NCI-H748 (cell line): ENCODE measurements at regions not wholly inside any gene's neighbourhood (a gene's known extent, or its start where the extent isn't known, plus 50 kb on each side); places are given as distances from the start of the nearest gene placed in this dataset.
A peak's percentile ranks its signal among the peaks of the same experiment; 100 is the strongest.
"Not testable (repeated sequence)": the region's sequence is repeated elsewhere in the genome, so short reads cannot be mapped to it uniquely, and the experiment has no call there.

ENCODE experiments used
- DNase-seq: peaks from one replicate; lab custom pipeline; 2025; ENCODE audit not compliant: unreplicated experiment; lab: John Stamatoyannopoulos, UW

- DNase-seq, result no peak
These were observed 109.2 kb upstream of the ZNF746 start for GRCh38 chr7:149606826-149607225.

DNA sequence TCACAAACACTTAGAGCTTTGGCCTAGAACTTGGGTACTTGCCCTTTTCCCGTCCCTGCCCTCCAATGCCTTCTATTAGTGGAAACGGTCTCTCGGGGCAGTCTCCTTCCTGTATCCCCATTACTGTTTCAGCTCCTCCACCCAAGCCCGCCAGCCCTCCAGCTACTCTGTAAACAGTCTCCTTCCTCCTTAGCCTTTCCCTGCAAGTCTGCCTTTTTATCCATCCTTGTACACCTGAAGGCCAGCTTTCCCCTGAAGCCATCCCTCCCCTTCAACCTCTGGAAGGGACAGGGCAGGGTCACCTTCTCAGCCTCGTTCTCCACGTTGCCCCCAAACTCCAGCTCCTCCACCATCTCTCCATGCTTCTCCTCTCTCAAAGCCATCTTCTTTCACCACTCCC lies 108.1 kb upstream of the ZNF746 start:
- DNase-seq, result no peak

GRCh38 chr7:149604521-149604920 lies 106.9 kb upstream of the ZNF746 start:
- no peak for DNase-seq

- DNase-seq, result not testable (repeated sequence)
These were observed 103.2 kb upstream of the ZNF746 start for GRCh38 chr7:149600669-149601330.

- DNase-seq, result no peak
These were observed 102.1 kb upstream of the ZNF746 start for GRCh38 chr7:149599636-149600206.

DNA sequence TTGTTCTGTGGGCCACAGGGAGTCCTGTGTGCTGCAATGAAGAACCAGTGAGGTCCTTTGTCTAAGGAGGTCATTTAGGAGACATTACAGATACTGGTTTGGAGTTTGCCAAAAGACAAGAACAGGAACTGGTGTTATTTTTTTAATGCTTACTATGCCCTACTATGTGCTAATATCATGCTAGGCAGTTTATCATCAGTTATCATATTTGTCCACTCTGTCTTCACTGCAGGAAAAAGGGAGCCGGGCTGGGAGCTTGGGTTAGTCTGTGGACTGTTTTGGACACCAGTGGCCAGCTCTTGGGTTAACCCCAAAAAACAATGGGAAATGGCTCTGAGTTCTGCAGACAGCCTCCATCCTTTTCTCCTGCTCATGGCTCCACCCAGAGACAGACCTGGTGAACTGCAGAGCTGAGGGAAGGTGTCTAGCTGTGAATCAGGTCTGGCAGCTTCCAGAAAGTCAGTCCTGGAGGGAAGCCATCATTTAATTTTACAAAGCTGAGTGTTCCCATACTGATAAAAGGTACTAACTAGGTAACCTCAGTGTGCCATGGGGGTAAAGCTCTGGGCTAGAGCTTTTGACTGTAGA lies 101.2 kb upstream of the ZNF746 start:
- DNase-seq, result peak; percentile 31

DNA sequence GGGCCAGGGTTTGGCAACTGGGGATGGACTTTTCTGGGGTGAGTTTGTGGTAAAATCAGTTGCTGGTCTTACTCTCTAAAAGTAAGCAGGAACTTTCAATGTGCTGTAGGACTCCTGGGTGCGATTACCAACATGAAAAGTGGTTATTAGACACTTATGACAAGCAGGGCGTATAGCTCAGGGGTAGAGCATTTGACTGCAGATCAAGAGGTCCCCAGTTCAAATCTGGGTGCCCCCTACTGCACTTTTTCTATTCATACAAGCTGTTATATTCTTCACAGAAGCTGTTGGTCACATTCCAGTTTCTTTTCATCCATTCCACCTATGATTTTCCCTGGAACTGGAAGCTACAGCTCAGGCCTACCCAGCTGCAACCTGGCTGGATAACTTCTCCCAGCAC lies 100.2 kb upstream of the ZNF746 start:
- DNase-seq, result not testable (repeated sequence)

DNA sequence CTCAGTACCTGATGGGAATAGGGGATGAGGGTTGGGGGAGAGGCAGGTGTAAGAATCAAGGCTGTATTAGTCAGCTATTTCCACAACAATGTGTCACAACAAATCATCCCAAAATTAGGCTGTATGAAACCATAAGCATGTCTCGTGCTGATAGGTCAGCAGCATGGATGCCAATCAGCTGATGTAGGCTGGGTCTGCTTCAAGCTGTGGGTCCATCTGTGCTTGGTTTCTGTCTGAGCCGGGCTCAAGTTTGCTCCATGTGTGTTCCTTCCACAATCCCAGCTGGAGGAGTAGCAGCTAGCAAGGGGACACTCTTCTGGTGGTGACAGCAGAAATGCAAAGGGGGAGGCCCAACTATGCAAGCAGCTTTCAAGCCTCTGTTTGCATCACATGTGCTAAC lies 97.9 kb upstream of the ZNF746 start:
- no peak for DNase-seq

- DNase-seq, result no peak
These were observed 97.5 kb upstream of the ZNF746 start for GRCh38 chr7:149595078-149595477.

- no peak for DNase-seq
These were observed 91.3 kb upstream of the ZNF746 start for GRCh38 chr7:149588930-149589329.

DNA sequence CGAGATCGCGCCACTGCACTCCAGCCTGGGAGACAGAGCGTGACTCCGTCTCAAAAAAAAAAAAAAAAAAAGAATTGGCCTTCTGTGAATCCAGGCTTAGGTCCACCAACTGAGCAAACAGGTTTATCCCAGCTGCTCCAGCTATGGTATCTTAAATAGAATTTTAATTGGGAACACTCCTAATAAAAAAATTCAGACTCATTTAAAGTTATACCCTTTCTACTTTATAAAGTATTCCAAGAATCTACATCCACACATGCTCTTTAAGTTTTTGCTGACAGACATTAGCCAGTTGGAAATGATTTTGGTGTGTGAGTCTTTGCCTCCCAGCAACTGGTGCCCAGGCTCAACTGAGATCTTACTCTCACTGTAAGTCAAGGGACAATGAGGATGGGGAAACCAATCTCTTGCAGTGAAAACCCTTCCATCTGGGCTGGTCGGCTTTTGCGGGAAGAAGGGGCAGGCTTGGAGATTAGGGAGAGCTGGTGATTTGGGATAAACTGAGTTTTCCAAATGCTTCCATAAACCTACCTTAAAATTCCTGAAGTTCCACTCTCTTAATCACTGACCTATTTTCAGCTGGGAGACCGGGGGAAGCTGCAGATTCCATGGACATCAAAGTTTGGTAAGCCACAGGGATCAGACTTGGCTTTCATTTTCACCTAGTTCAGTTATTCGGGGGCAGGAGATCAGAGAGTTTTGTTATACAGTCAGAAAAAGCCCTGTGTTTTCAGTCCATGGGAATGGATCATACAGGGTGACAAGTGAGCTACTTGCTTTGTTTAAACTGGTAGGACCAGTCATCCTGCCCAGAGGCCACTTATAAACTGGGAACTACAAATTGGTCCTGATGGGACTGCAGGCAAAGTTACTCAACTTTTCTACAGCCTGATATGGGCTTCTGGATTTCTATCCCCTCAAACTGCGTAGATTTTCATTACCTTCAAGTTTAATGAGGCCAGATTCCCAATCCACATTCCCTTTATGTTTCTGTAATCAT lies 89.3 kb upstream of the ZNF746 start:
- DNase-seq, result no peak

- no peak for DNase-seq
These were observed 86.9 kb upstream of the ZNF746 start for GRCh38 chr7:149584530-149584929.

DNA sequence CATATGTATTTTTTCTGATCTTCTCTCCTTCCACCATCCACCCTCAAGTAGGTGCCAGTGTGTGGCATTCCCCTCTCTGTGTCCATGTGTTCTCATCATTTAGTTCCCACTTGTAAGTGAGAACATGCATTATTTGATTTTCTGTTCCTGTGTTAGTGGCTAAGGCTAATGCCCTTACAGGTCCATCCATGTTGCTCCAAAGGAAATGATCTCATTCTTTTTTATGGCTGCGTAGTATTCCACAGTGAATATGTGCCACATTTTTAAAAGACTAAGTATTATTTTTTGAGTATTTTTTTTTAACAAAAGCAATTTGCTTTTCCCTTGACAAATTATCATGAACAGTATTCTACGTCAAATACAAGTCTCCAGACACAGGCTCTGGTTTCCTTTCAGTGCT lies 86.4 kb upstream of the ZNF746 start:
- no peak for DNase-seq

- no peak for DNase-seq
These were observed 82.7 kb upstream of the ZNF746 start for GRCh38 chr7:149580328-149580727.

DNA sequence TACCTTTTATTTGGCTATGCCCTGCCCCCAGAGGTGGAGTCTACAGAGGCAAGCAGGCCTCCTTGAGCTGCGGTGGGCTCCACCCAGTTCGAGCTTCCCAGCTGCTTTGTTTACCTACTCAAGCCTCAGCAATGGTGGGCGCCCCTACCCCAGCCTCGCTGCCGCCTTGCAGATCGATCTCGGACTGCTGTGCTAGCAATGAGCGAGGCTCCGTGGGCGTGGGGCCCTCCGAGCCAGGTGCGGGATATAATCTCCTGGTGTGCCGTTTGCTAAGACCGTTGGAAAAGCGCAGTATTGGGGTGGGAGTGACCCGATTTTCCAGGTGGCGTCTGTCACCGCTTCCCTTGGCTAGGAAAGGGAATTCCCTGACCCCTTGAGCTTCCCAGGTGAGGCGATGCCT lies 81.8 kb upstream of the ZNF746 start:
- not testable (repeated sequence) for DNase-seq

DNA sequence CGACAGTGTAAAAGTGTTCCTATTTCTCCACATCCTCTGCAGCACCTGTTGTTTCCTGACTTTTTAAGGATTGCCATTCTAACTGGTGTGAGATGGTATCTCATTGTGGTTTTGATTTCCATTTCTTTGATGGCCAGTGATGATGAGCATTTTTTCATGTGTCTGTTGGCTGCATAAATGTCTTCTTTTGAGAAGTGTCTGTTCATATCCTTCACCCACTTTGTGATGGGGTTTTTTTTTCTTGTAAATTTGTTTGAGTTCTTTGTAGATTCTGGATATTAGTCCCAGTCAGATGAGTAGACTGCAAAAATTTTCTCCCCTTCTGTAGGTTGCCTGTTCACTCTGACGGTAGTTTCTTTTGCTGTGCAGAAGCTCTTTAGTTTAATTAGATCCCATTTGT lies 76.8 kb upstream of the ZNF746 start:
- not testable (repeated sequence) for DNase-seq

GRCh38 chr7:149573519-149573918 lies 75.9 kb upstream of the ZNF746 start:
- no peak for DNase-seq

DNA sequence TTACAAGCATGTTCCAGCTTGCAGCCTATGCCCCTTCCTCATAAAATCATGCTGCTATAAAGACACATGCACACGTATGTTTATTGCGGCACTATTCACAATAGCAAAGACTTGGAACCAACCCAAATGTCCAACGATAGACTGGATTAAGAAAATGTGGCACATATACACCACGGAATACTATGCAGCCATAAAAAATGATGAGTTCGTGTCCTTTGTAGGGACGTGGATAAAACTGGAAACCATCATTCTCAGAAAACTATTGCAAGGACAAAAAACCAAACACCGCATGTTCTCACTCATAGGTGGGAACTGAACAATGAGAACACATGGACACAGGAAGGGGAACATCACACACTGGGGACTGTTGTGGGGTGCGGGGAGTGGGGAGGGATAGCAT lies 75.3 kb upstream of the ZNF746 start:
- not testable (repeated sequence) for DNase-seq

DNA sequence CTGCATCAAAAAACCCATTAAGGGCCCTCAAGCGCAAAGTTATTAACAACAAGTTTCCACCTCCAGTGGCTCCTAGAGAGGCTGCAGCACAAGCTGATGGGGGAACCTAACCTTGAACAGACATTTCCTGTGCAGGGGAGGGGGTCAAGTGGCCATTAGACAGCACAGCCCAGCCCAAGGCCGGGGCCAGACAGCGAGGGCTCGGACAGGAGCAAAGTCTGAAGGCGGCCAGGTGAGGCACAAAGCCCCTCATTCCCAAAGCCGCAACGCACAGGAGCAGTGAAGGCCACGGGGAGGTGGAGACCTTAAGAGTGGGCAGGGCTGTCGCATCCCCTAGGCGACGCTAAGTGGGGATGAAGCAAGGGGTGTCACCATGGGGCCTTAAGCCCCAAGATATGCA lies 73.2 kb upstream of the ZNF746 start:
- DNase-seq, result no peak

DNA sequence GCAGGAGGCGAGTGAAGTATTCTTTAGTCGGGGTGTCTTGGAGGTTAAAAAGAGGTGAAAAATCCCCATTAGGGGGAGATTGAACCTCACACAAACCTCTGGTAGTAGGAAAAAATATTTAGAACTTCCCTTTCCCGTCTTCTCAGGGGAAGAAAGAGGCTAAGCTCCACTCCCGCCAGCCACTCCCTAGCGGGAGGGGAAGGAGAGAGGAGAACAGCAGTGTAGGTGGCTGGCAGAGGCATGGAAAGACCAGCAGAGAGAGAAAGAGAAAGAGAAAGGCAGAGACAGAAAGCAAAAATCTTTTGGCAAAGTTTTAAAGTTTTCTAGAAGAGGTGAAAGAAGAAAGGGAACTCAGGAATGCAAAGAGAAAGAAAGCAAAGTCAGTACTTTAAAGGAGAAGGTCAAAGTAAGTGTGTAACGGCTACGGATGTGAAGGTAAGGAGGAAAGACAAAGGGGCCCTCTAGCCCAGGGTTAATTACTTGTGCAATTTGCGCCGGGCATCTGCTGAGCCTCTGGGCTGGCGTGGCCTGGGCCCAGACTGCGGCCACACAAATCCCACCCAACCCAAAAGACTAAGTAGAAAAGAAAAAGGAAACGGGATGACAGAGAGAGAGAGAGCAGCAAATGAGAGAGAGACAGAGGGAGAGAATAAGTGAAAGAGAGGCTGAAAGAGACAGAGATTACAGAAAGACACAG lies 72.3 kb upstream of the ZNF746 start:
- no peak for DNase-seq
